SK-N-SH (cell line): ENCODE measurements at regions not wholly inside any gene's neighbourhood (a gene's known extent, or its start where the extent isn't known, plus 50 kb on each side); places are given as distances from the start of the nearest gene placed in this dataset.
A peak's percentile ranks its signal among the peaks of the same experiment; 100 is the strongest.

ENCODE experiments used
- CTCF ChIA-PET: fragments of 300-600, 350-600 bp; formaldehyde crosslinking; extraction: SDS; loops from one replicate; lab custom pipeline; 2021; lab: Yijun Ruan, JAX
- POLR2A ChIA-PET: fragments of 350-600 bp; sonication (Branson Sonifier 250); formaldehyde crosslinking; extraction: SDS; loops from one replicate; lab custom pipeline; 2020; ENCODE audit warnings: antibody characterized with exemption, inconsistent platforms; lab: Yijun Ruan, JAX
- DNase-seq: peaks from one replicate; pipeline ENCODE4 v3.0.0; 2012
- H2AFZ ChIP-seq: fragments of 200-600 bp; sonication (generic); 2 replicates; pipeline ENCODE4 v1.8.1; 2016; ENCODE audit warnings: antibody characterized with exemption, mild to moderate bottlenecking, low read depth
- H3F3A ChIP-seq: fragments of 200-600 bp; sonication (generic); replicated peaks from 2 replicates; pipeline ENCODE3; 2016; ENCODE audit warnings: antibody characterized with exemption, mild to moderate bottlenecking; ENCODE audit not compliant: insufficient read depth
- H3K27ac ChIP-seq, 2 experiments: fragments of 200-500 bp in 1 of 2; fragments of 200-600 bp in 1 of 2; sonication (Bioruptor generic) in 1 of 2; sonication (generic), shearing (Covaris generic) in 1 of 2; 2 replicates each; pipeline versions ENCODE4 v1.5.1 to v1.6.1; 2014 to 2016; ENCODE audit warnings: low read depth in 2 of 2, inconsistent platforms in 1 of 2, low read length in 1 of 2, mild to moderate bottlenecking in 1 of 2, mixed read lengths in 1 of 2
- H3K27me3 ChIP-seq: fragments of 200-600 bp; sonication (generic), shearing (Covaris generic); 2 replicates; pipeline ENCODE4 v1.6.1; 2016; ENCODE audit warnings: mixed run types; ENCODE audit not compliant: insufficient read depth
- H3K36me3 ChIP-seq, 2 experiments: fragments of 200-500 bp in 1 of 2; fragments of 200-600 bp in 1 of 2; sonication (Bioruptor generic) in 1 of 2; sonication (generic) in 1 of 2; replicated peaks in 1 of 2; 2 replicates each; pipeline versions ENCODE3 to v1.5.1; 2014 to 2016; ENCODE audit warnings: low read length in 1 of 2, mild to moderate bottlenecking in 1 of 2; ENCODE audit not compliant: insufficient read depth in 2 of 2, control insufficient read depth in 1 of 2
- H3K4me1 ChIP-seq, 2 experiments: fragments of 200-500 bp in 1 of 2; fragments of 200-600 bp in 1 of 2; sonication (Bioruptor generic) in 1 of 2; sonication (generic), shearing (Covaris generic) in 1 of 2; 2 replicates each; pipeline versions ENCODE4 v1.5.1 to v1.6.1; 2014 to 2016; ENCODE audit warnings: low read depth in 1 of 2, low read length in 1 of 2, mixed run types in 1 of 2; ENCODE audit not compliant: insufficient read depth in 2 of 2, control insufficient read depth in 1 of 2
- H3K4me2 ChIP-seq: fragments of 200-600 bp; sonication (generic), shearing (Covaris generic); 2 replicates; pipeline ENCODE4 v1.6.1; 2017; ENCODE audit warnings: mixed run types
- H3K4me3 ChIP-seq, 2 experiments: fragments of 200-500 bp in 1 of 2; fragments of 200-600 bp in 1 of 2; sonication (Bioruptor generic) in 1 of 2; sonication (generic), shearing (Covaris generic) in 1 of 2; 2 replicates each; pipeline versions ENCODE4 v1.5.1 to v1.8.1; 2014 to 2016; ENCODE audit warnings: low read depth in 2 of 2, inconsistent platforms in 1 of 2, low read length in 1 of 2, mild to moderate bottlenecking in 1 of 2, mixed read lengths in 1 of 2, moderate library complexity in 1 of 2
- H3K79me2 ChIP-seq: fragments of 200-600 bp; sonication (generic); 2 replicates; pipeline ENCODE4 v1.8.1; 2017; ENCODE audit warnings: mild to moderate bottlenecking; ENCODE audit not compliant: insufficient read depth
- H3K9ac ChIP-seq: fragments of 200-600 bp; sonication (generic); 2 replicates; pipeline ENCODE4 v1.6.1; 2017; ENCODE audit warnings: mixed run types
- H3K9me2 ChIP-seq: fragments of 200-600 bp; sonication (generic); 2 replicates; pipeline ENCODE4 v1.6.1; 2017; ENCODE audit warnings: mixed run types
- H3K9me3 ChIP-seq: fragments of 200-600 bp; sonication (generic); 2 replicates; pipeline ENCODE4 v1.6.1; 2017; ENCODE audit warnings: mixed run types, mild to moderate bottlenecking, moderate library complexity
- H4K20me1 ChIP-seq: fragments of 200-600 bp; sonication (generic); 2 replicates; pipeline ENCODE4 v1.6.1; 2017; ENCODE audit warnings: mild to moderate bottlenecking, mixed run types; ENCODE audit not compliant: insufficient read depth
- CHD2 ChIP-seq: fragments of 150-350 bp; IDR thresholded peaks from 2 replicates; pipeline ENCODE4 v1.6.1; 2018; ENCODE audit warnings: low read length; ENCODE audit not compliant: partially characterized antibody
- CTCF ChIP-seq: fragments of 200-600 bp; sonication (generic); IDR thresholded peaks from 2 replicates; pipeline ENCODE4 v1.6.1; 2017; ENCODE audit warnings: antibody characterized with exemption, mild to moderate bottlenecking, moderate library complexity
- EP300 ChIP-seq, 2 experiments: IDR thresholded peaks; 2 replicates each; pipeline versions ENCODE4 v1.4.0 to v1.6.1; 2012; ENCODE audit warnings: borderline replicate concordance in 1 of 2, low read depth in 1 of 2, low read length in 1 of 2
- EZH2phosphoT487 ChIP-seq: fragments of 200-600 bp; sonication (generic); IDR thresholded peaks from 2 replicates; pipeline ENCODE4 v1.6.1; 2017; ENCODE audit warnings: low read depth, mixed run types, mild to moderate bottlenecking, antibody characterized with exemption, moderate library complexity, borderline replicate concordance
- FOSL2 ChIP-seq: IDR thresholded peaks from 2 replicates; pipeline ENCODE4 v1.4.0; 2012; ENCODE audit warnings: low read depth, mild to moderate bottlenecking, moderate library complexity, borderline replicate concordance
- FOXM1 ChIP-seq: IDR thresholded peaks from 2 replicates; pipeline ENCODE4 v1.4.0; 2012; ENCODE audit warnings: low read depth, mild to moderate bottlenecking
- GATA2 ChIP-seq: sonication (generic); formaldehyde crosslinking; IDR thresholded peaks from 2 replicates; pipeline ENCODE4 v1.5.0; 2020; ENCODE audit warnings: mild to moderate bottlenecking, missing genetic modification reagents
- JUND ChIP-seq: IDR thresholded peaks from 2 replicates; pipeline ENCODE4 v1.4.0; 2012
- NFIC ChIP-seq: IDR thresholded peaks from 2 replicates; pipeline ENCODE4 v1.4.0; 2012; ENCODE audit warnings: borderline replicate concordance
- POLR2AphosphoS5 ChIP-seq: IDR thresholded peaks from 2 replicates; pipeline ENCODE4 v1.6.1; 2012; ENCODE audit warnings: low read depth, low read length
- REST ChIP-seq: IDR thresholded peaks from 2 replicates; pipeline ENCODE4 v1.6.1; 2012; ENCODE audit warnings: mild to moderate bottlenecking, low read depth, low read length, moderate library complexity
- RFX5 ChIP-seq: IDR thresholded peaks from 2 replicates; pipeline ENCODE4 v1.6.1; 2012; ENCODE audit warnings: mild to moderate bottlenecking, improper control_type of control experiment, low read length
- RXRA ChIP-seq: IDR thresholded peaks from 2 replicates; pipeline ENCODE4 v1.4.0; 2012; ENCODE audit warnings: low read depth, mild to moderate bottlenecking, borderline replicate concordance
- SIN3A ChIP-seq: IDR thresholded peaks from 2 replicates; pipeline ENCODE4 v1.6.1; 2012; ENCODE audit warnings: low read depth, mild to moderate bottlenecking, low read length, moderate library complexity, borderline replicate concordance
- SMC3 ChIP-seq: IDR thresholded peaks from 2 replicates; pipeline ENCODE4 v1.6.1; 2012; ENCODE audit warnings: low read depth, low read length, improper control_type of control experiment
- TAF1 ChIP-seq: IDR thresholded peaks from 2 replicates; pipeline ENCODE4 v1.6.1; 2012; ENCODE audit warnings: low read depth, mild to moderate bottlenecking, low read length, moderate library complexity, borderline replicate concordance
- TCF12 ChIP-seq: IDR thresholded peaks from 2 replicates; pipeline ENCODE4 v1.4.0; 2012
- TEAD4 ChIP-seq: IDR thresholded peaks from 2 replicates; pipeline ENCODE4 v1.4.0; 2012; ENCODE audit warnings: mild to moderate bottlenecking, borderline replicate concordance; ENCODE audit not compliant: insufficient read depth
- YY1 ChIP-seq: IDR thresholded peaks from 2 replicates; pipeline ENCODE4 v1.4.0; 2012; ENCODE audit warnings: low read depth, mild to moderate bottlenecking
- ZBTB33 ChIP-seq: IDR thresholded peaks from 2 replicates; pipeline ENCODE4 v1.4.0; 2012; ENCODE audit warnings: low read depth, borderline replicate concordance
- WGBS: methylation state at CpG from one replicate; pipeline ENCODE4 v1.1.6; 2017; ENCODE audit warnings: low lambda C conversion rate; 5-methylcytosine and 5-hydroxymethylcytosine counted together
- TF ChIP-seq, protein P1 (sequence below): fragments of 150-350 bp; IDR thresholded peaks from 2 replicates; pipeline ENCODE4 v1.6.1; 2017; ENCODE audit warnings: antibody characterized with exemption, low read length, low read depth, borderline replicate concordance
- TF ChIP-seq, protein P2 (sequence below): IDR thresholded peaks from 2 replicates; pipeline ENCODE4; 2012

DNA sequence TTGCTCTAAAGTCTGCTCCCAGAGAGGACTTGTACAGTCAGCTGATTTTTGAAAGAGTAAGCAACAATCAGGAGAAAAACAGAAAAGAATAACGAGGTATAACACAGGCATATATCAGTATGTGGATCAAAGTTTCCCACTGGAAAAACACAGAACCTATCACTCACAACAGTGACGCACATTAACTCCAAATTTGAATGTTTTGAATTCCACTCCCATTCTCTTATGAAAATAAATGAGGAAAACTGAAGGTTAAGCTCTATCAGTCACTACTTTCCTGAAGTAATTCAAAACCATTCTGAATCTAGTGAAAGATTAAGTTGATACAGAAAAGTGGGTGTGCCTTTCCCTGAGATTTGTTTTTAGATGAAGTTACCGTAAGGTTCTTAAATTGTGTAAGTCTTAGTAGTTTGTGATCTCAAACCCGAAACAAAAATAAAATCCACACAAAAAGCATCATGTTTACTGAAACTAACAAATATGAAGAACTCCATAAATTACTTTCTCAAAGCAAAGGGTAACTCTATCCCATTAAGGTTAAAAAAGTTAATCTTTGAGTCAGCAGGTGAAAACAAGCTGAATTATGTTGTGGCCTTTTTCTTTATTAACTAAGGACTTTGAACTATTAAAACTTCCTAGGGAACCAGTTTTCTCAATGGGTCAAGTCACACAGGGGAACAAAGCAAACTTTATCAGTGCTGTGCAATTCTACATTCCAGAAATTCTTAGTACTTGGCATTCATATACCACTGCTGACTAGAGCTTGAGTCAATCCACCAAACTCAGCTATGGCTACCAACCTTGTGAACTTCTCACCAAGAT, 115.7 kb downstream of the OGFRL1 start:
- H3K27me3 ChIP-seq, result no peaks in the 10 kb centered on the region
- peak overlapping the region; percentile 77 for H3K9ac ChIP-seq
- peaks cover 30% of the 10 kb centered on the region for H3F3A ChIP-seq
- H2AFZ ChIP-seq, result peak overlapping the region; percentile 54; the same call in 1 of the 2 replicates
- peaks cover 17% of the 10 kb centered on the region; the same call in 1 of the 2 replicates for H3K79me2 ChIP-seq
- H3K4me2 ChIP-seq, result peak overlapping the region; percentile 84
- no peaks in the 10 kb centered on the region for H3K9me3 ChIP-seq
- peaks cover 7 to 39% of the 10 kb centered on the region in 2 experiments; a peak in 3 of 4 replicates for H3K4me1 ChIP-seq
- WGBS, result 20% methylated on average over 4 of the region's 4 CpGs
- no peaks in the 10 kb centered on the region for H3K9me2 ChIP-seq
- H3K36me3 ChIP-seq, result no peaks in the 10 kb centered on the region
- no peaks in the 10 kb centered on the region for H4K20me1 ChIP-seq
- H3K27ac ChIP-seq, result peak overlapping the region; percentile 78 to 95
- peak overlapping the region; percentile 27 to 53; a peak in 3 of 4 replicates for H3K4me3 ChIP-seq
- ChIA-PET CTCF (interaction anchor here (0.9 to 1.3 kb wide), 3 partner anchors 13 to 213 kb away, joined by 3 to 5 read pairs (median 3); no protein-coding TSS in a partner anchor), POLR2A (no interaction called here)
- DNase-seq, result no peak
- TF ChIP-seq SMC3, result no peak
- TF ChIP-seq TEAD4, result peak; percentile 93
- TF ChIP-seq, protein P1, sequence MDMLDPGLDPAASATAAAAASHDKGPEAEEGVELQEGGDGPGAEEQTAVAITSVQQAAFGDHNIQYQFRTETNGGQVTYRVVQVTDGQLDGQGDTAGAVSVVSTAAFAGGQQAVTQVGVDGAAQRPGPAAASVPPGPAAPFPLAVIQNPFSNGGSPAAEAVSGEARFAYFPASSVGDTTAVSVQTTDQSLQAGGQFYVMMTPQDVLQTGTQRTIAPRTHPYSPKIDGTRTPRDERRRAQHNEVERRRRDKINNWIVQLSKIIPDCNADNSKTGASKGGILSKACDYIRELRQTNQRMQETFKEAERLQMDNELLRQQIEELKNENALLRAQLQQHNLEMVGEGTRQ, result no peak
- TF ChIP-seq FOSL2, result peak; percentile 65; the same call in 1 of the 2 replicates
- TF ChIP-seq ZBTB33, result 0 out of 2 replicates have a peak, but pooled peaks have one; percentile 29
- TF ChIP-seq CHD2, result no peak
- TF ChIP-seq YY1, result 0 out of 2 replicates have a peak, but pooled peaks have one; percentile 50
- TF ChIP-seq RFX5, result no peak
- peak in 1 of 2 experiments; percentile 65; a peak in 2 of 4 replicates for TF ChIP-seq EP300 (IDR thresholded peaks at IDR 0.05; ENCODE audit: borderline replicate concordance in 1 of 2, low read depth in 1 of 2, low read length in 1 of 2)
- TF ChIP-seq RXRA, result peak; percentile 55; the same call in 1 of the 2 replicates
- TF ChIP-seq NFIC, result peak; percentile 81
- TF ChIP-seq FOXM1, result no peak
- peak; percentile 45 for TF ChIP-seq JUND
- TF ChIP-seq CTCF, result no peak
- no peak for TF ChIP-seq GATA2 (CRISPR knock-in tag)
- no peak for TF ChIP-seq EZH2phosphoT487
- no peak for TF ChIP-seq SIN3A
- no peak for TF ChIP-seq REST
- TF ChIP-seq, protein P2, sequence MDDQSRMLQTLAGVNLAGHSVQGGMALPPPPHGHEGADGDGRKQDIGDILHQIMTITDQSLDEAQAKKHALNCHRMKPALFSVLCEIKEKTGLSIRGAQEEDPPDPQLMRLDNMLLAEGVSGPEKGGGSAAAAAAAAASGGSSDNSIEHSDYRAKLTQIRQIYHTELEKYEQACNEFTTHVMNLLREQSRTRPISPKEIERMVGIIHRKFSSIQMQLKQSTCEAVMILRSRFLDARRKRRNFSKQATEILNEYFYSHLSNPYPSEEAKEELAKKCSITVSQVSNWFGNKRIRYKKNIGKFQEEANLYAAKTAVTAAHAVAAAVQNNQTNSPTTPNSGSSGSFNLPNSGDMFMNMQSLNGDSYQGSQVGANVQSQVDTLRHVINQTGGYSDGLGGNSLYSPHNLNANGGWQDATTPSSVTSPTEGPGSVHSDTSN, result peak; percentile 56
- TF ChIP-seq TAF1, result no peak
- TF ChIP-seq TCF12, result peak; percentile 48
- no peak for TF ChIP-seq POLR2AphosphoS5
